Small intestine (tissue), 7 donors: ENCODE measurements at regions not wholly inside any gene's neighbourhood (a gene's known extent, or its start where the extent isn't known, plus 50 kb on each side); places are given as distances from the start of the nearest gene placed in this dataset.

ENCODE experiments used
- DNase-seq, 2 donors: peaks; one replicate each; pipeline versions ENCODE4 v3.0.0 to v3.0.0-alpha.2; 2013
- FAIRE-seq: peaks from 2 replicates; lab custom pipeline; 2012; peaks lifted over from hg19 to GRCh38; lab: Jason Lieb, UNC
- H3K27ac ChIP-seq, 3 donors: one replicate each; pipeline ENCODE4 v1.5.1; 2013; ENCODE audit warnings: low read length in 2 of 3, mild to moderate bottlenecking in 2 of 3, control low read depth in 1 of 3, inconsistent platforms in 1 of 3, low read depth in 1 of 3, moderate library complexity in 1 of 3
- H3K27me3 ChIP-seq, 3 donors: one replicate each; pipeline ENCODE4 v1.6.1; 2013; ENCODE audit warnings: low read length in 3 of 3, inconsistent platforms in 1 of 3; ENCODE audit not compliant: control insufficient read depth in 3 of 3, insufficient read depth in 3 of 3
- H3K36me3 ChIP-seq, 3 donors: one replicate each; pipeline ENCODE4 v1.6.1; 2013; ENCODE audit warnings: low read length in 3 of 3, inconsistent platforms in 1 of 3, low read depth in 1 of 3, mild to moderate bottlenecking in 1 of 3, moderate library complexity in 1 of 3; ENCODE audit not compliant: control insufficient read depth in 3 of 3, insufficient read depth in 2 of 3
- H3K4me1 ChIP-seq, 3 donors: one replicate each; pipeline ENCODE4 v1.6.1; 2013; ENCODE audit warnings: low read length in 2 of 3, inconsistent platforms in 1 of 3, low read depth in 1 of 3, mild to moderate bottlenecking in 1 of 3, moderate library complexity in 1 of 3; ENCODE audit not compliant: control insufficient read depth in 3 of 3, insufficient read depth in 2 of 3
- H3K4me3 ChIP-seq, 3 donors: one replicate each; pipeline ENCODE4 v1.5.1; 2013; ENCODE audit warnings: low read length in 3 of 3, control low read depth in 1 of 3, inconsistent platforms in 1 of 3, low read depth in 1 of 3, mild to moderate bottlenecking in 1 of 3, moderate library complexity in 1 of 3
- H3K9me3 ChIP-seq, 2 donors: one replicate each; pipeline ENCODE4 v1.6.1; 2013; ENCODE audit warnings: low read depth in 1 of 2, low read length in 1 of 2; ENCODE audit not compliant: control insufficient read depth in 2 of 2, insufficient read depth in 1 of 2
- WGBS, 3 donors: extraction: QIAGEN DNeasy Blood & Tissue Kit; methylation state at CpG; one replicate each; pipeline ENCODE4 v1.1.7; 2013; 5-methylcytosine and 5-hydroxymethylcytosine counted together
- donor health status: healthy with polysubstance abuse.
- donor health status: control.
- donor health status: control.
- donor health status: Bipolar disorder and iron deficiency.
- donor health status: healthy.

DNA sequence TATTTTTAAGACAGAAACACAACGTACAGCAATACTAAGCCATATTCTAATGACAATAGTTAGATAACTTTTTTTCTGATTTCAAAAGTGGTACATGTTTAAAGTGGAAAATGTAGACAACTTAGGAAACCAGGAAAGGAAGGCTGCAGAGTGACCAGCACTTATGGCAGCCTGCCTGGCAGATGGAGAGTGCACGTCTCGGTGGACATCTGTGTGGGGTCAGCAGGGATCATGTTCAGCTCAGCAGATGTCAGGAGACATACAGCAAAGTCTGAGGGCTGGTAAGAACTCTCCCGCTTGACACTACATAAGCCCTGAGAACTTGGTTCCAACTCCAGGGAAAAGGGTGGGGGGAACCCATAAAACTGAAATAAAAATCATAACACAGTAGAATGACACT, 128.6 kb upstream of the ADPGK start:
- peak overlapping the region in 1 of 3 donors; percentile 40 for H3K27ac ChIP-seq
- H3K4me1 ChIP-seq = peaks cover 0 to 13% (median 3%) of the 10 kb centered on the region in 3 donors
- no peaks in the 10 kb centered on the region for H3K27me3 ChIP-seq
- DNase-seq (no peak), FAIRE-seq (no peak)
- H3K4me3 ChIP-seq = no peak overlapping the region
- 49 to 53% (median 51%) methylated on average over 4 of the region's 4 CpGs for WGBS, 3 donors
- H3K9me3 ChIP-seq = no peaks in the 10 kb centered on the region
- H3K36me3 ChIP-seq = no peaks in the 10 kb centered on the region

DNA sequence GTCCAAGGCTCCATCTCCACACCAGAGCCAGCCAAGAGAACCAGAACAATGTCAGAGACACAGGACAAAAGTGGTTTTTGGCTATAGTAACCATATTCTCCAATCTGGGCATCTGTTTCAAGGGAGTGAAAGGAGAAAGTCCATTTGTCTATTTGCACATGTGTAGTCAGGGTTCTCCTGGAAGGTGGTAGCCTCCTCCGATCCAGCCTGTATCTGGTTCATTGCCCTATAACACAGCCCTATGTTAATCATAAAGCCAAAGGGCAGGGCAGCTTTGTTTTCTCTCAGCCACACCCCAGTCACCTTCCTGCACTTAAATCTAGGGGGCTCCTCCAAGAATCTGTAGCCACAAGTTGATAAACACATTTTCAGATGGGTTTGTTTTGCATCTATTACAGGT, 128.1 kb upstream of the ADPGK start:
- Histone ChIP-seq H3K4me1 (peaks cover 0 to 10% (median 3%) of the 10 kb centered on the region in 3 donors), H3K27me3 (no peaks in the 10 kb centered on the region), H3K4me3 (no peak overlapping the region), H3K9me3 (no peaks in the 10 kb centered on the region), H3K27ac (peak overlapping the region in 1 of 3 donors; percentile 40), H3K36me3 (no peaks in the 10 kb centered on the region)
- no peak for FAIRE-seq
- DNase-seq = peak; percentile 47 to 62
- WGBS, 3 donors = 10 to 44% (median 24%) methylated on average over 1 of the region's 1 CpG

DNA sequence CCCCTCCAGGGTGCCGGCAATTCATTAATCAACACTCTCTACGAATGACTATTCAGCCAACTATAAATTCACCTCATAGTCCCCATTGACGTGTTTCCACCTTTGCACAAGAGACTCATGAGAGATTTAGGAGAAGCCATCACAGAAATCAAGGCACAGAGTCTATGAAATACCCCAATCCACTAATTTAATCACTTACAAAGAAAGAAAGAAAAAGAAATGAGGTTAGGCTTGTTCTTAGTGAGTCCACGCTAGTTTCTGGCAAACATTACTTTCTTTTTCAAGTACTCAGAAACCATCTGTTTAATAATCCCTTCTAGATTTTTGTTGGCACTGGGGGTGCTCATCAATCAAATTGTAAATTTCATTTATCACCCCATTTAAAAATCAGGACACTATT, 125.2 kb upstream of the ADPGK start:
- H3K36me3 ChIP-seq = no peaks in the 10 kb centered on the region
- H3K27me3 ChIP-seq = no peaks in the 10 kb centered on the region
- no peak for DNase-seq
- WGBS, 3 donors = 70 to 82% (median 72%) methylated on average over 4 of the region's 4 CpGs
- no peak for FAIRE-seq
- H3K4me1 ChIP-seq = peaks cover 0 to 10% (median 3%) of the 10 kb centered on the region in 3 donors
- no peak overlapping the region for H3K27ac ChIP-seq
- no peak overlapping the region for H3K4me3 ChIP-seq
- no peaks in the 10 kb centered on the region for H3K9me3 ChIP-seq

DNA sequence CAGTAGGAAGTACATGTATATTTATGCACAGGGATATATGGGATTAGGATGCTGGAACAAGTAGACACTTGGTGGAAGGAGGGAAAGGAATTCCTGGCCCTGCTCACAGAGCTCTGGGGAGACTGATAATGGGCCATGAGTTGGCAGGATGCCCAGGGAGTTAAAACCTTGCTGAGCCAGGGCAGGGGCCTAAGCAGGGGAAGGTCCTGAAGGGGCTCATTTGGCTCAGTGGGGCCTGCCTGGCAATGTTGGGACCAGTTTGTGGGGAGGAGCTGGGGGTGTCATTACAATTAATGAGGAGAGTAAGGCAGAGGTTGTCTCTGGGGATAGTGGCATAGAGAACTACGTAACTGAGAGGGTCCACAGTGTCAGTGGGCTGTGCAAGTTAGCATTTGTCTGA, 124.2 kb upstream of the ADPGK start:
- WGBS, 3 donors = 74 to 94% (median 81%) methylated on average over 1 of the region's 1 CpG
- no peak overlapping the region for H3K4me3 ChIP-seq
- H3K9me3 ChIP-seq = no peaks in the 10 kb centered on the region
- no peaks in the 10 kb centered on the region for H3K27me3 ChIP-seq
- no peaks in the 10 kb centered on the region for H3K36me3 ChIP-seq
- peaks cover 0 to 12% (median 3%) of the 10 kb centered on the region in 3 donors for H3K4me1 ChIP-seq
- peak in 1 of 2 donors; percentile 60 for DNase-seq
- FAIRE-seq = no peak
- no peak overlapping the region for H3K27ac ChIP-seq

DNA sequence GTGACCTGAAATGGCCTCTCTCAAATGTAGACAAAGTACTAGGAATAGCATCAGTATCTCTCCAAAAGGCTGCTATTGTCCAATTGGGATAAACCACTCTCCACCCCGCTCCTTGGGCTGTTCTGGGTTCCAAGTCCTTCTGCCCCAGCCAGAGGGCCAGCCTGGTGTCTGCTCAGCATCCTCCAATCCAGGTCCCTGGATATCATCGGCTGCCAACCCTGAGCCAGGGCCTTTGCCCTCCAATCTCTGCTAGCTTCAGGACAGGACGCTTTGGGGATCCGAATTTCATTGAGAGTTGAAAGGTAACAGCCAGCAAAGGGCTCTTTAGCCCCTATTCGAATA, 119.3 kb upstream of the ADPGK start:
- H3K27ac ChIP-seq = no peak overlapping the region
- H3K4me1 ChIP-seq = peaks cover 0 to 13% (median 0%) of the 10 kb centered on the region in 3 donors
- H3K9me3 ChIP-seq = no peaks in the 10 kb centered on the region
- no peak for FAIRE-seq
- peaks cover 0 to 6% (median 4%) of the 10 kb centered on the region in 3 donors for H3K27me3 ChIP-seq
- no peak for DNase-seq
- no peaks in the 10 kb centered on the region for H3K36me3 ChIP-seq
- WGBS, 3 donors = 70 to 86% (median 81%) methylated on average over 5 of the region's 5 CpGs
- no peak overlapping the region for H3K4me3 ChIP-seq

DNA sequence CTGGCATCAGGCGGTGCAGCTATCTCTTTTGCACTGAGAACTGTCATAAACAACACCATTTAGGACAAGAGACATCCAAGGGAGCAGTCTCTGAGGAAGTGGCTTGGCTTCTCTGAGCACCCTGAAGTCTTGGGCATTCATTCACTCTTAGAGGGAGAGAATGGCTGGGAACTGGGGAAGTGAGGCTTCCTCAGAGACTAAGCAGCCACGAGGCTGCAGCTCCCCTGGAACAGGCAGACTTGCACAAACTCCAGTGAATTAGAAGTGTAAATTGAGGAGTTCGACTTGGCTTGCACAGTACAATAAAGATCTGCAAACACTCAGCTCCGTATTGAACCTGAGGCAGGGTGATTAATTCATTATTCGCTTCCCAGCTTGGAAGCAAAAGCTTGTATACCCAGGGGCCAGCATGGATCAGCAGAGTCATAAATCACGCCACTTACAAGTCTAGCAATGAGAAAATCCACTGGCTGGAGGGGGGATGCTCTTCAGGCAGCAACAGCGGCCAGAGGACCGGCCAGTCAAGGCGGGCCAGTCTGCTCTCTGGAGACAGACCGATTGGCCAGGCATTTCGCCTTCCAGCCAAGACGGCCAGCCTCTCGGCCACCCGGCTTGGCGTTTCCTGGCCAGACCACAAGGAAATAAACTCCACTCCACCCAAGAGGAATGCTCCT, 118.8 kb upstream of the ADPGK start:
- Histone ChIP-seq H3K9me3 (no peaks in the 10 kb centered on the region), H3K4me1 (peaks cover 0 to 11% (median 0%) of the 10 kb centered on the region in 3 donors), H3K27ac (no peak overlapping the region), H3K36me3 (no peaks in the 10 kb centered on the region), H3K27me3 (peaks cover 0 to 6% (median 4%) of the 10 kb centered on the region in 3 donors), H3K4me3 (no peak overlapping the region)
- peak; percentile 1 to 30 for DNase-seq
- 24 to 52% (median 39%) methylated on average over 15 of the region's 15 CpGs for WGBS, 3 donors
- FAIRE-seq = no peak

DNA sequence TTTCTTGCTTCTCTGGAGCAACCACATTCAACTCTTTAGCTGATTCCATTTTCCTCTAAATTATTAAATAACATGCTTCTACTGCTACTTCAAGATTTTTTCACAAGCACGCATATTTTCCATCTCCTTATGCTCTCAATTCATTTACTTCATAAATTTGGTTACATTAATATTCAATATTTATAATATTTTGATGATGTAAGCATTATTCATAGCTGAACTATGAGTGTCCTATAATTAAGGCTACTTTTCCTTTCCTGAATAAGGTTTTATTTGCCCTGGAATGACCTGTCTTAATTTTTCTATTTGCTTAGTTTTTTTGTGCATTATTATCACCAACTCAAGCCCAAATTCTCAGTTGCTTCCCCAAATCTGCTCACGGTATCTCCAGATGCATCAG, 109.4 kb upstream of the ADPGK start:
- no peaks in the 10 kb centered on the region for H3K27me3 ChIP-seq
- H3K36me3 ChIP-seq = no peaks in the 10 kb centered on the region
- FAIRE-seq (no peak), DNase-seq (no peak)
- no peak overlapping the region for H3K4me3 ChIP-seq
- H3K9me3 ChIP-seq = peaks cover 0 to 4% of the 10 kb centered on the region in 2 donors
- WGBS, 3 donors = 83 to 89% (median 86%) methylated on average over 2 of the region's 2 CpGs
- H3K27ac ChIP-seq = no peak overlapping the region
- H3K4me1 ChIP-seq = no peaks in the 10 kb centered on the region

DNA sequence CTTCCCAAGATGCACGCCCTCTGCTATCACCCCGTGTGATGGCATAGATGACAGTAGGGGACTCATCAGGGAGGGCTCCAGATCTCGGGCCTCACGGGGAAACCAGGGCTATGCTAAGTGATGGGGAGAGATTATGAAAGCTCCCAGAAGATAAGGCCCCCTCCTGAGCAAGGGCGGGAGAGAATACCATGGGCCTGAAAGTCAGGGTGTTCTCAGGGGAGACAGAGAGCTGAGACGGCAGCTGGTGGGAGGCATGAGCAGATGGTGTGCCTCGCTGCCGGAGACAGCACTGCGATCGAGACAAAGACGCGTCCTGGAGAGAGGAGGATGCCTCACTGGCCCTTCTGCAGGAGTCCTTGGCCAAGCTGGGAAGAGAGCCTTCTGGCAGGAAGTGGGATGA, 106.5 kb upstream of the ADPGK start:
- peaks cover 0 to 4% of the 10 kb centered on the region in 2 donors for H3K9me3 ChIP-seq
- FAIRE-seq = no peak
- no peaks in the 10 kb centered on the region for H3K36me3 ChIP-seq
- 59 to 78% (median 71%) methylated on average over 12 of the region's 12 CpGs for WGBS, 3 donors
- no peak overlapping the region for H3K4me3 ChIP-seq
- DNase-seq = no peak
- no peaks in the 10 kb centered on the region for H3K4me1 ChIP-seq
- H3K27me3 ChIP-seq = no peaks in the 10 kb centered on the region
- no peak overlapping the region for H3K27ac ChIP-seq

DNA sequence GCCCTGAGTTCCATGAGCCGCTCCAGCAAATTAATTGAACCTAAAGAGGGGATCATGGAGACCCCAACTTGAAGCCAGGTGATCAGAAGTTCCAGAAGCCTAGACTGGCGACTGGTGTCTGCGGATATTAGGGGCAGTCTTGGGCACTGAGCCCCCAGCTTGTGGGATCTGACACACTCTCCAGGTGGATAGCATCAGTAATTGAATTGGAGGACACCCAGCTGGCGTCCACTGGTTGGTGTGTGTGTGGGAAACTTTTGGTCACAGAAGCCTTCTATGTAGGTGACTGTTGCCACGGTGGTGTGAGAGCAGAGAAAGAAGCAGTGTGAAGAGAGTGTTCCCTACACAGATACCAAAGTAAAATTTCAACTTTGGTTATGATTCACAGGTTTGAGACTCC, 106.0 kb upstream of the ADPGK start:
- Histone ChIP-seq H3K9me3 (peaks cover 0 to 6% of the 10 kb centered on the region in 2 donors), H3K4me3 (no peak overlapping the region), H3K4me1 (no peaks in the 10 kb centered on the region), H3K36me3 (no peaks in the 10 kb centered on the region), H3K27me3 (no peaks in the 10 kb centered on the region), H3K27ac (no peak overlapping the region)
- no peak for FAIRE-seq
- WGBS, 3 donors = 79 to 90% (median 81%) methylated on average over 5 of the region's 5 CpGs
- no peak for DNase-seq
